HG03521 (cell line): ENCODE measurements at regions not wholly inside any gene's neighbourhood (a gene's known extent, or its start where the extent isn't known, plus 50 kb on each side); places are given as distances from the start of the nearest gene placed in this dataset.
"Not testable (repeated sequence)": the region's sequence is repeated elsewhere in the genome, so short reads cannot be mapped to it uniquely, and the experiment has no call there.

Experiments used
- ATAC-seq: cut with Tn5 transposase; IDR thresholded peaks from one replicate; pipeline ENCODE4 v1.9.1; 2021; ENCODE audit warnings: mild to moderate bottlenecking, moderate library complexity; ENCODE audit not compliant: unreplicated experiment

- no peak for ATAC-seq
Observed at GRCh38 chr16:61024180-61024900, 1011.9 kb downstream of the CDH8 start.

GRCh38 chr16:61014869-61015268 lies 1021.4 kb downstream of the CDH8 start:
- ATAC-seq = no peak

GRCh38 chr16:61007694-61008093 lies 1028.5 kb downstream of the CDH8 start:
- no peak for ATAC-seq

- no peak for ATAC-seq
Observed at GRCh38 chr16:61005952-61006351, 1030.3 kb downstream of the CDH8 start.

GRCh38 chr16:61002479-61003204 lies 1033.6 kb downstream of the CDH8 start:
- ATAC-seq = no peak

GRCh38 chr16:60991886-60992285 lies 1044.4 kb downstream of the CDH8 start:
- no peak for ATAC-seq

- no peak for ATAC-seq
Observed at GRCh38 chr16:60989592-60989991, 1046.6 kb downstream of the CDH8 start.

GRCh38 chr16:60979119-60979518 lies 1057.1 kb downstream of the CDH8 start:
- no peak for ATAC-seq

GRCh38 chr16:60949800-60950199 lies 1086.4 kb downstream of the CDH8 start:
- no peak for ATAC-seq

- no peak for ATAC-seq
Observed at GRCh38 chr16:60945225-60945624, 1091.0 kb downstream of the CDH8 start.

GRCh38 chr16:60936189-60936588 lies 1100.0 kb downstream of the CDH8 start:
- not testable (repeated sequence) for ATAC-seq

GRCh38 chr16:60932600-60932999 lies 1103.6 kb downstream of the CDH8 start:
- ATAC-seq = no peak

GRCh38 chr16:60930291-60930690 lies 1105.9 kb downstream of the CDH8 start:
- no peak for ATAC-seq

- no peak for ATAC-seq
Observed at GRCh38 chr16:60922920-60923319, 1113.3 kb downstream of the CDH8 start.

GRCh38 chr16:60914334-60914733 lies 1121.9 kb downstream of the CDH8 start:
- ATAC-seq = no peak

- ATAC-seq = no peak
Observed at GRCh38 chr16:60907645-60908044, 1128.6 kb downstream of the CDH8 start.

- no peak for ATAC-seq
Observed at GRCh38 chr16:60905811-60906210, 1130.4 kb downstream of the CDH8 start.

- ATAC-seq = no peak
Observed at GRCh38 chr16:60902114-60902513, 1134.1 kb downstream of the CDH8 start.

- ATAC-seq = no peak
Observed at GRCh38 chr16:60882816-60883215, 1153.4 kb downstream of the CDH8 start.

- ATAC-seq = no peak
Observed at GRCh38 chr16:60852635-60853034, 1183.6 kb downstream of the CDH8 start.

- ATAC-seq = no peak
Observed at GRCh38 chr16:60821661-60822060, 1214.6 kb downstream of the CDH8 start.

- no peak for ATAC-seq
Observed at GRCh38 chr16:60820361-60820760, 1215.9 kb downstream of the CDH8 start.
